SKM-1 (cell line): ENCODE measurements at regions not wholly inside any gene's neighbourhood (a gene's known extent, or its start where the extent isn't known, plus 50 kb on each side); places are given as distances from the start of the nearest gene placed in this dataset.

Source experiments
- DNase-seq: peaks from one replicate; lab custom pipeline; 2025; ENCODE audit not compliant: unreplicated experiment; lab: John Stamatoyannopoulos, UW

DNA sequence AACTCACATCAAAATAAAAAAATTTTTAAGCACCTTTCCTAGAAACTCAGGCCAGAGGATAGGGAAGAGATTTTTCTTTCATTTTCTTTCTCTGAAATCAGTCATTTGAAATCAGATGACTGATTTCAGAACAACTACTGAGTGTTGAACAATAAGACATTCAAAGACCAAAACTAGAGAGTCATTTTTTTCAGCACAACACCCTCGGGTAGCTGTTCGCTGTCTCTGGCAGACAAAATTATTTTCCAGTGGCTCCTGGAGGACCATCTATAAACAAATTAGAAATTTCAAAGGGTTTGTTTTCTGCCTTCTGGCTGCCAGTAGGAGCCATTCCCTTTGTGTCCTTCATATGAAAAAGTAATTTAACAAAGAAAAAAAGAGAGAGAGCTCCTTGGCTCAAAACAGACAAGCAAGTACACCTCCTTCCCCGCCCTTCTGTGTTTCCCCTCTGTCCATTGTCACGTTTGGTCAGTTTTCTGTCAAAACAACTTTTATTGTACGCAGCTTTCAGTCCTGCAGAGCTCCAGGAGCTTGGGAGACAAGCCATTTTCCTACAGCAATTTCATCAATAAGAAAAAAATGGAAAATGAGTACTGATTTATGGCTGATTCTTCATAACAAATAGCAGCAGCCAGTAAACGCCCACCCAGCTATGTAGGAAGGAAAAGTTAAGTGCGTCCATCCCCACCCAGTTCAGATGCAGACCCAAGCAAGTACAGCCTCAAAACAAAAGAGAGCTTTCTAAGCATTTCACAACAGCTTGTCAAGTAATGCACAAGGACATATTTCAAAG lies 405.2 kb downstream of the ZNF608 start:
- no peak for DNase-seq

DNA sequence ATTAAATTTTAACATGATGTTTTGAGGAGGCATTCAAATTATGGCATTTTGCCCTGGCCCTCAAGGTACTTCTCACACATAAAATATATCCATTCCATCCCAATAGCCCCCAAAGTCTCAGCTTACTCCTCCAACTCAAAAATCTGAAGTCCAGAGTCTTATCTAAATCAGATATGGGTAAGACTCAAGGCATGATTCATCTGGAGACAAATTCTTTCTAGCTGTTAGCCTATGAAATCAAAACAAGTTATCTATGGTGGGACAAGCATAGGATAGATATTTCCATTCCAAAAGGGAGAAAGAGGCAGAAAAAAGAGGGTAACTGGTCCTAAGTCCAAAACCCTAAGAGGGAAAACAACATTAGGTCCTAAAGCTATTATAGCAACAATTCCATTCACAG lies 408.4 kb downstream of the ZNF608 start:
- DNase-seq, result no peak

DNA sequence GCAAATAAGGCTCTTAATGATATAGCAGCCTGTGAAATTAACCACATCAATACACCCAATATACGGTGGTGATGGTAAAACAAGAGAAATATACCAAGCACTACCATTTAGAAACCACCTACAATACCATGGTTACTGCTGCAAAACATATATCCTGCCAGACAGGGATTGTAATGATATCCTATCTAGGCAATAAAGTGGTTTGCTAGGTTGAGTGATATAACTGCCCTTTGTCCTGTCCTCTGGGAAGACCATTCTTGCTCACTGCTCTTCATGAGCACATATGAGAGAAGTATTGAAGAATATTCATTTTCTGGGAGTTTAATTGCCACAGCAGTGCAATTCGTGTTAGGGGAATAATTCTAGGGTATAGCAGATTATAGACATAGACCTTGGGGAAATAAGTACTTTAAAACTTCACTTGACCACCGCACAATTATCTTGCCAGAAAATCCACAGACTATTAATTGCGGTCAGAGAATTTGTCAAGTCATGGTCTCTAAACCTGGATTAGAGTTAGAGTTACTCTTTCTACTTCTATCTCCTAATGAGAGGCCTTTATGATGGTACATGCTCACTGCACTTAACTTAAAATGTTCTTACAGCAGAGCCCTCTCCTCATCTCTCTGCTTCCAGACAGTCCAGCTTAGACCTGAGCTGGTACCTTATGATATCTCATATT lies 413.0 kb downstream of the ZNF608 start:
- no peak for DNase-seq

DNA sequence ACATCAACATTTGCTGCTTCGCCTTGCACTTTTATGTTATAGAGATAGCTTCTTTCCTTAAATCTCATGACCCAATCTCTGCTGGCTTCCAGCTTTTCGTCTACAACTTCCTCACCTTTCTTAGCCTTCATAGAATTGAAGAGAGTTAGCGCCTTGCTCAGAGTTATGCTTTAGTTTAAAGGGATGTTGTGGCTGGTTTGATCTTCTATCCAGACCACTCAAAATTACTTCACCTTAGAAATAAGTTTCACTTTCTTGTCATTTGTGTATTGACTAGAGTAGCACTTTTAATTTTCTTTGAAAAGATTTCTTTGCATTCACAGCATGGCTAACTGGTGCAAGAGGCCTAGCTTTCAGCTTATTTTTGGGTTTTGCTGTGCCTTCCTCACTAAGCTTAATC lies 414.2 kb downstream of the ZNF608 start:
- DNase-seq, result no peak

GRCh38 chr5:124330595-124331220 lies 415.7 kb downstream of the ZNF608 start:
- DNase-seq, result no peak

DNA sequence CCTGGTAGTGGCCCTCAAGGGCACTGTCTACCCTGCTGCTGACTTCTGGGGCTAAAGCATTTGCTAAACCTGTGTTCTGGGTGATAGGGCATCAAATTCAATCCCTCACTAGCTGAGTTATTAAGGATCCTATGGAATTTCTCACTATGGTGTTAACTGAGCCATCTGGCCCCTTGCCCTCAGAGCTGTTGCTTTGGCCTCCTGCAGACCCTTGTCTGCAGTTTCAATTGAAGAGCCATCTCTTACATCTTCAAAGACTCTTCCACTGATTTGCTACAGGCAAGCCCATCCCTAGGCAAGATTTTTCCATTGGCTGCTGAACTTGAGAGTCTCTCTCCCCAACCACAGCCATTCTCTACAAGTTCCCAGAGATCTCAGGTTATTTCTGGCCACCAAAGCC lies 418.2 kb downstream of the ZNF608 start:
- DNase-seq, result no peak

GRCh38 chr5:124318661-124319060 lies 427.8 kb downstream of the ZNF608 start:
- no peak for DNase-seq

- DNase-seq, result no peak
These were observed 429.0 kb downstream of the ZNF608 start for GRCh38 chr5:124317451-124317850.

DNA sequence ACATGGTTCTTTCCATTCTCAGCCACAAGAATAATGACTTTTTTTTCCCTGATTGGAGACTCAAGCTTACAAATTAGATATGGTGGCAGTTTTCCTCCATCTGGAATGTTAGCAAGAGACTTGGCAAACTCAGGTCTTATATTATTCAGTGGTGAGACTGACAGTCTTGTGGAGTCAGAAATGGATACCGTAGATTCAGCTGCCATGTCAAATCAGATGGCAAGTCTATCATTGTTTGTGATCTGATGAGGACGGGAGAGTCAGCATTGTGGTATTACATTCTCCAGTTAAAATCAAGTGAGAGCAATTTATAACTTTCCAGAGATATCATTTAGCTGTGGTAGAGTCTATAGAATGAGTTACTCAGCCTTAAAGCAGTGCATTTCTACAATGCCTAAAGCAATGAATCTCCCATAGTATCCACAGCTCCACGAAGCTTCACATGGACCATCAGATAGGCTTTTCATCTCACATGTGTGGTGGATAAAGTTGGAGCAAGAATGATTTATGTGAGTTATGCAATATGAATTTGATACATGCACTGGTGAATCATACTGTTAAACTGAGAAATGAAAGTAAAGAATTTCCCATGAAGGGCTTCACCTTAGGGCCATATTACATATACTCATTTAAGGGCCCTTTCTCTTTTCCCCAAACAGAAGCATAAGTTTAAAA lies 430.6 kb downstream of the ZNF608 start:
- DNase-seq, result no peak

- no peak for DNase-seq
These were observed 436.0 kb downstream of the ZNF608 start for GRCh38 chr5:124310453-124310852.

- no peak for DNase-seq
These were observed 437.0 kb downstream of the ZNF608 start for GRCh38 chr5:124309241-124309980.

DNA sequence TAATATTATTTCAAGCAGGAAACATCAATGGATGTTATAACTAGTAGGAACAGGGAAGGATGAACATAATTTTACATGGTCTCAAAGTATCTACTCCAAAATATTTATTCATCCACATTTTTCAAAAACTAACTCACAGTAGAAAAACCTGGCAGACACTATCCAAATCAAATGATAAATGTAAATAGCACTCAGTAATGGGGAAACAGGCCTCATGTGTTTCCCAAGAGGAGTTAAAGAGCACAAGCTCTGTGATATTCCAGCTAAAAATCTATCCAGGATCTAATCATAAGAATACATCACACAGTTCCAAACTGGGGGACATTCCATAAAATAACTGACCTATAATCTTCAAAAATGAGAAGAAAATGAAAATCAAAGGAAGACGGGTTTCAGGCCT lies 443.1 kb downstream of the ZNF608 start:
- DNase-seq, result no peak

GRCh38 chr5:124302533-124302932 lies 443.9 kb downstream of the ZNF608 start:
- no peak for DNase-seq

DNA sequence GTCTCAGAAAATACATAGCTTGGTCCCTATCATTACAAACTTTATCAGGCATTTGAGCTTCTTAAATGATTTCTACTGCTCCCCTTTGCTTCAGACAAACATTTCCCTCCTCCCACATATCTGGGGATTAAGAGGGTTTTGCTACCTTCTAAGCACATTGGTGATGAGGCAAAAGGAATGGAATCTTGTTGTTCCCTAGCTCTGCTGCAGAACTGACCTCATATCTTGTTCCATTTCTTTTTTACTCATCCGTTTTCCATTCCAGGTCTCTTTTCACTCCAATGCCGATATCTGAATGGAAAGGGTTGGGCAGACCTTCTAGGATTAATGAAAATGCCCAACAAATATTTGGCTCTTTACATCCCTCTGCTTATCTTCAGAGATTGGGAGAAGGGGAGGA lies 444.6 kb downstream of the ZNF608 start:
- no peak for DNase-seq

- no peak for DNase-seq
These were observed 445.4 kb downstream of the ZNF608 start for GRCh38 chr5:124300815-124301621.

GRCh38 chr5:124297826-124298225 lies 448.6 kb downstream of the ZNF608 start:
- DNase-seq, result no peak

DNA sequence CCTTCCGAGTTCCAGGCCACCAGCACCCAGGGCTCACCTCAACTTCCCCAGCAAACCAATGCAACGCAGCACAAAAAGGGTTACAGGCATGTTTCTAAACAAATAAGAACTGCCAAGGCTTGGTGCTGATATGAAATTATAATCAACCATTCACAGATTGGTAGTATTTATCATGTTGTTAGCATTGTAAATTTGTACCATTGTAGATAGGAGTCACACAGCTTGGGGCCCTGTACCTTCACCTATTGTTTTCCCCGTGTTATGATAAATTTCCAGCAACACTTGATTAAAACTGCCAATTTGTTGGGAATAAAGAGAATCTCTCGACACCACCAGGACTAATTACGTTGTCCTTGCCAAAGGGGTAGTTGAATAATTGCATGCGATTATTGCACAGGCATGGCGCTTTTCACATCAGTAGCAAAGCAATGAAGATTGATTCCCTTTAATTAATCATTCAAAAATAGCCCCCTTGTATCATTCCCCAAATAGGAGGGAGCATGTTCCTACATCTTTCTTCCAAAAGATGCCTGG lies 454.1 kb downstream of the ZNF608 start:
- no peak for DNase-seq

DNA sequence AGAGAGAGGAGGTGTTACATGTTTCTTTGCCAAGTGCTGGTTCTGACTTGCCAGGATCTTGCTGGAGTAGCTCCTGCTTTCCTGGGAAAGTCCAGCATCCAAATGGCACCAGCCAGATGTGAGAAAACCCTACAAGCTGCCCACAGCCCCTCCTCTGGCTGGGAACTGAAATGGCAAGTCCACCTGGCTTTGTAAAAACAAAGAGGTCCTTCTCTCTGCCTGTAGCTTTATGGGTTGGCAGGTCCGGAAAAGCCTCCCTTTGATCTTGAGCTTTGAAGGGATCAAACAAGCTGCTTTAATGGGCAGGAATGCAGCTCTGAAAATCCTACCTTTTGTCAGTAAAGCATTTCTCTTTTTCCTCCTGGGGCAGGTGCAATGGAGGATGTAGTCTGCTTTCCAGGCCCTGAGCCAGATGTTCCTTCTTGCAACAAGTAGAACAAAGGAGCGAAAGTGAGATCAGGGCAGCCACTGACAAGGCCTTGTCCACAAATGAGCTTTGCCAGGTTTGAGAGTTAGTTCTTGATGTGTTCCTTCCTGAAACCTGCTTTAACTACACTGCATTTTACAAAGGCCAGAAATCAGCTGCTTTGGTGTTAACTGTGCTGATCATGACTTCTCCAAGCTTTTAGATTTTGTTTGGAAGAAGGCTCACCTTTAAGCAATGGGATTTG lies 456.7 kb downstream of the ZNF608 start:
- DNase-seq, result no peak

GRCh38 chr5:124289130-124289529 lies 457.3 kb downstream of the ZNF608 start:
- no peak for DNase-seq
